Glutamatergic neuron (in vitro differentiated cells): ENCODE measurements at regions not wholly inside any gene's neighbourhood (a gene's known extent, or its start where the extent isn't known, plus 50 kb on each side); places are given as distances from the start of the nearest gene placed in this dataset.
A peak's percentile ranks its signal among the peaks of the same experiment; 100 is the strongest.

Experiments
- DNase-seq: peaks from one replicate; pipeline ENCODE4 v3.0.0; 2022
- H3K27ac Mint-ChIP-seq: one replicate; pipeline ENCODE4 v1.8.0; 2020; ENCODE audit warnings: mild to moderate bottlenecking, mixed read lengths, inconsistent platforms; ENCODE audit not compliant: unreplicated experiment
- H3K27me3 Mint-ChIP-seq: one replicate; pipeline ENCODE4 v1.8.0; 2020; ENCODE audit warnings: mild to moderate bottlenecking, moderate library complexity, mixed read lengths, inconsistent platforms; ENCODE audit not compliant: unreplicated experiment
- H3K36me3 Mint-ChIP-seq: one replicate; pipeline ENCODE4 v1.8.0; 2020; ENCODE audit warnings: mild to moderate bottlenecking, mixed read lengths, inconsistent platforms; ENCODE audit not compliant: unreplicated experiment
- H3K4me1 Mint-ChIP-seq: one replicate; pipeline ENCODE4 v1.8.0; 2020; ENCODE audit warnings: mild to moderate bottlenecking, low read depth, mixed read lengths, inconsistent platforms; ENCODE audit not compliant: unreplicated experiment
- H3K4me3 Mint-ChIP-seq: one replicate; pipeline ENCODE4 v1.8.0; 2020; ENCODE audit warnings: mild to moderate bottlenecking, mixed read lengths, inconsistent platforms; ENCODE audit not compliant: unreplicated experiment
- H3K9me3 Mint-ChIP-seq: one replicate; pipeline ENCODE4 v1.8.0; 2020; ENCODE audit warnings: mild to moderate bottlenecking, moderate library complexity, mixed read lengths, inconsistent platforms; ENCODE audit not compliant: unreplicated experiment
- TF ChIP-seq, protein P1 (sequence below): fragments of 200-600 bp; sonication (generic); IDR thresholded peaks from one replicate; pipeline ENCODE4 v1.5.0; 2021; ENCODE audit not compliant: partially characterized antibody, unreplicated experiment

- Mint-ChIP-seq H3K4me3 (no peak overlapping the region), H3K27me3 (no peaks in the 10 kb centered on the region), H3K9me3 (no peaks in the 10 kb centered on the region), H3K36me3 (no peaks in the 10 kb centered on the region), H3K4me1 (no peaks in the 10 kb centered on the region), H3K27ac (no peak overlapping the region)
- DNase-seq, result no peak
- TF ChIP-seq, protein P1, sequence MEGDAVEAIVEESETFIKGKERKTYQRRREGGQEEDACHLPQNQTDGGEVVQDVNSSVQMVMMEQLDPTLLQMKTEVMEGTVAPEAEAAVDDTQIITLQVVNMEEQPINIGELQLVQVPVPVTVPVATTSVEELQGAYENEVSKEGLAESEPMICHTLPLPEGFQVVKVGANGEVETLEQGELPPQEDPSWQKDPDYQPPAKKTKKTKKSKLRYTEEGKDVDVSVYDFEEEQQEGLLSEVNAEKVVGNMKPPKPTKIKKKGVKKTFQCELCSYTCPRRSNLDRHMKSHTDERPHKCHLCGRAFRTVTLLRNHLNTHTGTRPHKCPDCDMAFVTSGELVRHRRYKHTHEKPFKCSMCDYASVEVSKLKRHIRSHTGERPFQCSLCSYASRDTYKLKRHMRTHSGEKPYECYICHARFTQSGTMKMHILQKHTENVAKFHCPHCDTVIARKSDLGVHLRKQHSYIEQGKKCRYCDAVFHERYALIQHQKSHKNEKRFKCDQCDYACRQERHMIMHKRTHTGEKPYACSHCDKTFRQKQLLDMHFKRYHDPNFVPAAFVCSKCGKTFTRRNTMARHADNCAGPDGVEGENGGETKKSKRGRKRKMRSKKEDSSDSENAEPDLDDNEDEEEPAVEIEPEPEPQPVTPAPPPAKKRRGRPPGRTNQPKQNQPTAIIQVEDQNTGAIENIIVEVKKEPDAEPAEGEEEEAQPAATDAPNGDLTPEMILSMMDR, result no peak
Measured at GRCh38 chr7:10707519-10707918, 266.2 kb upstream of the PHF14 start.

- no peak overlapping the region for H3K27ac Mint-ChIP-seq
- TF ChIP-seq, protein P1, result peak; percentile 30
- H3K4me1 Mint-ChIP-seq, result no peaks in the 10 kb centered on the region
- peak; percentile 37 for DNase-seq
- no peaks in the 10 kb centered on the region for H3K36me3 Mint-ChIP-seq
- no peaks in the 10 kb centered on the region for H3K9me3 Mint-ChIP-seq
- H3K4me3 Mint-ChIP-seq, result no peak overlapping the region
- no peaks in the 10 kb centered on the region for H3K27me3 Mint-ChIP-seq
Measured at GRCh38 chr7:10708447-10708846, 265.2 kb upstream of the PHF14 start.

DNA sequence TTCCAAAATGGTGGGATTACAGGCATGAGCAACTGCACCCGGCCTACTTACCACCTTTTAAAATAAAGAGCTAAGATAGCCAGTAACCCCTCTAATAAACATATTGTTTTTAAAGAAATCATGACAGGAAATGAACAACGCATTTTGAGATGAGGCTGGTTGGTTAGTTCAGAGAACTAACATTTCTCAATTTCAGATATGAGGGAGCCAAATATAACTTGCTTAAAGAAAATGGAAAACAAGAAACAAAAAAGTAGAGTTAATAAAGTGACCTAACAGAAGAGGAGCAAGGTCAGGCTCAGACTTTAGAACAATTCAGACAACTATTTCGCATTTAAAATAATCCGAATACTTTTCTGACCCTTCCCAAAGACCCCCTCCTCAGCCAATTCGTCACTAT is 254.9 kb upstream of the PHF14 start:
- H3K36me3 Mint-ChIP-seq, result no peaks in the 10 kb centered on the region
- TF ChIP-seq, protein P1, result no peak
- no peak for DNase-seq
- no peaks in the 10 kb centered on the region for H3K9me3 Mint-ChIP-seq
- no peak overlapping the region for H3K27ac Mint-ChIP-seq
- no peaks in the 10 kb centered on the region for H3K4me1 Mint-ChIP-seq
- H3K27me3 Mint-ChIP-seq, result peaks cover 1% of the 10 kb centered on the region
- no peak overlapping the region for H3K4me3 Mint-ChIP-seq

- H3K4me1 Mint-ChIP-seq, result no peaks in the 10 kb centered on the region
- H3K36me3 Mint-ChIP-seq, result no peaks in the 10 kb centered on the region
- H3K9me3 Mint-ChIP-seq, result no peaks in the 10 kb centered on the region
- TF ChIP-seq, protein P1, result no peak
- no peak for DNase-seq
- H3K27me3 Mint-ChIP-seq, result peaks cover 1% of the 10 kb centered on the region
- no peak overlapping the region for H3K27ac Mint-ChIP-seq
- H3K4me3 Mint-ChIP-seq, result no peak overlapping the region
Measured at GRCh38 chr7:10720042-10720441, 253.6 kb upstream of the PHF14 start.

DNA sequence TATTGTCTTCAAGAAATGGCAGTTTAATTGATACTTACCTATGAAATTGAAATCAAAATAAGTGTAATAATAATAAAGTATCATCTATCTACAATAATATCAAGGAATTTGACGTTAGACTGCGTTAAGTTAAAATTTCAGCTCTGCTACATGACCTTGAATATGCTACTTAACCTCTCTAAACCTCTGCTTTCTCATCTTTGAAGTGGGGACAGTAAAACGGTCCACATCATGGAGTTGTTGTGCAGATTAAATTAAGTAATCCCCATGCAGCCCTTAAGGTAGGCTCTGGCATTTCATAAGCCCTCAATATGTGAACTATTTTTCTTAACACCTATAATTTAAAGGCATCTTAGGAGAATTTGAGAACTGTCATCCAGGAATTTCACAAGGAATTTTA is 252.4 kb upstream of the PHF14 start:
- Mint-ChIP-seq H3K36me3 (no peaks in the 10 kb centered on the region), H3K27ac (no peak overlapping the region), H3K4me3 (no peak overlapping the region), H3K27me3 (peaks cover 1% of the 10 kb centered on the region), H3K4me1 (no peaks in the 10 kb centered on the region), H3K9me3 (no peaks in the 10 kb centered on the region)
- TF ChIP-seq, protein P1, result no peak
- DNase-seq, result no peak
